Esophagus muscularis mucosa (tissue), 4 donors: ENCODE measurements at regions not wholly inside any gene's neighbourhood (a gene's known extent, or its start where the extent isn't known, plus 50 kb on each side); places are given as distances from the start of the nearest gene placed in this dataset.

Experiments used
- CTCF ChIP-seq, 3 experiments: fragments of 200-600 bp in 2 of 3; fragments of 450-650 bp in 1 of 3; sonication (generic) in 2 of 3; IDR thresholded peaks; one replicate each; pipeline ENCODE4 v1.5.1; 2017 to 2019; ENCODE audit warnings: antibody characterized with exemption in 3 of 3, mild to moderate bottlenecking in 2 of 3, moderate library complexity in 1 of 3
- EP300 ChIP-seq: sonication (generic); formaldehyde crosslinking; IDR thresholded peaks from one replicate; pipeline ENCODE4 v1.6.1; 2017; ENCODE audit warnings: antibody characterized with exemption
- POLR2A ChIP-seq: fragments of 450-650 bp; IDR thresholded peaks from one replicate; pipeline ENCODE4 v1.6.1; 2017; ENCODE audit warnings: antibody characterized with exemption, moderate library complexity, mild to moderate bottlenecking, low read depth
- POLR2AphosphoS5 ChIP-seq, 2 donors: sonication (generic); formaldehyde crosslinking; IDR thresholded peaks; one replicate each; pipeline ENCODE4 v1.6.1; 2017; ENCODE audit warnings: antibody characterized with exemption in 2 of 2

GRCh38 chr6:79410806-79411205, 126.4 kb downstream of the LCA5 start:
- TF ChIP-seq CTCF (IDR thresholded peaks at IDR 0.05) (no peak), POLR2AphosphoS5 (IDR thresholded peaks at IDR 0.05) (no peak), POLR2A (no peak), EP300 (no peak)
